ENCODE measurements at regions not wholly inside any gene's neighbourhood (a gene's known extent, or its start where the extent isn't known, plus 50 kb on each side); places are given as distances from the start of the nearest gene placed in this dataset.

DNA sequence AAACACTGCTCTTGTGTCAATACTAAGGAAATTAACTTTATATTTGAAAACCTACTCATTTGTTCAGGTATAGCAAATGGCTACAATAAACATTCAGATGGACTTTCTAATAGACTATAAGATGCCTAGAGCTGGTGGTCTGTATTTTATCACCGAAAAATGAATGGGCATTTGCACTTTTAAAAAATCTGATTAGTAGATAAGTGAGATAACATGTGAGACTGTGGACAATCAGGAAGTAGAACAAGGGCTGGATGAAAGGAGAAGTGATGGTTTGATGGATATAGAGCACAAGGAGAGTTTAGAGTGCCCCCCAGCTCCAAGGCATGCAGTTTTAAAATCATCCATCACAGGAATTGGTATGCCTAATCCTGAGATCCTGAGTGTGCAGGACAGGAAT lies 308.4 kb upstream of the RARB start:
- no peak for TF ChIP-seq RARB (CRISPR knock-in tag; IDR thresholded peaks at IDR 0.05)
- no peak for TF ChIP-seq CEBPB (IDR thresholded peaks at IDR 0.05)
- TF ChIP-seq, protein P1, sequence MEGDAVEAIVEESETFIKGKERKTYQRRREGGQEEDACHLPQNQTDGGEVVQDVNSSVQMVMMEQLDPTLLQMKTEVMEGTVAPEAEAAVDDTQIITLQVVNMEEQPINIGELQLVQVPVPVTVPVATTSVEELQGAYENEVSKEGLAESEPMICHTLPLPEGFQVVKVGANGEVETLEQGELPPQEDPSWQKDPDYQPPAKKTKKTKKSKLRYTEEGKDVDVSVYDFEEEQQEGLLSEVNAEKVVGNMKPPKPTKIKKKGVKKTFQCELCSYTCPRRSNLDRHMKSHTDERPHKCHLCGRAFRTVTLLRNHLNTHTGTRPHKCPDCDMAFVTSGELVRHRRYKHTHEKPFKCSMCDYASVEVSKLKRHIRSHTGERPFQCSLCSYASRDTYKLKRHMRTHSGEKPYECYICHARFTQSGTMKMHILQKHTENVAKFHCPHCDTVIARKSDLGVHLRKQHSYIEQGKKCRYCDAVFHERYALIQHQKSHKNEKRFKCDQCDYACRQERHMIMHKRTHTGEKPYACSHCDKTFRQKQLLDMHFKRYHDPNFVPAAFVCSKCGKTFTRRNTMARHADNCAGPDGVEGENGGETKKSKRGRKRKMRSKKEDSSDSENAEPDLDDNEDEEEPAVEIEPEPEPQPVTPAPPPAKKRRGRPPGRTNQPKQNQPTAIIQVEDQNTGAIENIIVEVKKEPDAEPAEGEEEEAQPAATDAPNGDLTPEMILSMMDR (IDR thresholded peaks at IDR 0.05) = no peak
- no peak for TF ChIP-seq RNF2 (IDR thresholded peaks at IDR 0.05; ENCODE audit: borderline replicate concordance, low read depth)
- TF ChIP-seq POLR2A (IDR thresholded peaks at IDR 0.05; ENCODE audit: low read length) = no peak
- TF ChIP-seq, protein P2, sequence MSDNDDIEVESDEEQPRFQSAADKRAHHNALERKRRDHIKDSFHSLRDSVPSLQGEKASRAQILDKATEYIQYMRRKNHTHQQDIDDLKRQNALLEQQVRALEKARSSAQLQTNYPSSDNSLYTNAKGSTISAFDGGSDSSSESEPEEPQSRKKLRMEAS (IDR thresholded peaks at IDR 0.05) = no peak
- no peak for TF ChIP-seq NR3C1 (IDR thresholded peaks at IDR 0.05)
